NCI-H2029 treated with DMSO at 0.1 percent for 48 hours (cell line): ENCODE measurements at regions not wholly inside any gene's neighbourhood (a gene's known extent, or its start where the extent isn't known, plus 50 kb on each side); places are given as distances from the start of the nearest gene placed in this dataset.
"Not testable (repeated sequence)": the region's sequence is repeated elsewhere in the genome, so short reads cannot be mapped to it uniquely, and the experiment has no call there.

ENCODE experiments used
- DNase-seq: peaks from one replicate; lab custom pipeline; 2025; lab: John Stamatoyannopoulos, UW

DNA sequence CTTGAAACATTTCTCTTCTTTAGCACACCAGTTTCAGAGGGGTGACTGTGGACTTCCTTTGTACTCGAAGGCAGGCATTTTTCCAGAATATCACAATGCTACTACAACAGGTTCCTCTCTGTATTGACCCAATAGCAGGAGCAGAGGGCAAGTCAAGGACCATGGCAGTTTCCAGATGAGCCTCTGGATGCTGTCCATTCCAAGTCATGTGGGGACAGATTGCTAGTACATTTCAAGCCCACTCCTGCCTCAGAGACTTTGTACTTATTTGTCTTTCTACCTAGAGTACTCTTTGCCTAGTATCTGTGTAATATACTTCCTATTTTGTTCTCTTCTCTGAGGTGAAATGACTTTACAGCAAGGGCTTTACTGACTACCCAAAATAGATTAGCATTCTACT, 373.9 kb downstream of the PIK3C3 start:
- no peak for DNase-seq

DNA sequence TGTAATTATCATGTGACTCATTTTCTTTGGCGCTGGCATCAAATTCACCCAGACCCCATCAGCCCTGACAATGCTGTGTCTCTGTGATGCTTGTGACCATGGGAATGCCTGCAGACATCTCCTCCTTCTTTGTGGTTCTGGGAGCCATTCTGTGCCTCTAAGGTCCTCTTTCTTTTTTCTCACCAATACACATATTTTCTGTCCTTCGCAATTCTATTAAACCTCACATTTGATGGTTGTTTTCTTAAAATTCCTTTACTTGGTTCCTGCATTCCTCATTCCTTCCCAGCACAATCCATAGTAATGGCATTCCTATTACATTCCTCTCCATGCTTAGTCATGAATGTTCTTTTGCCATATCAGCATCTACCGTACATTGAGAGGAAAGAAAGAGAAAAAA, 375.3 kb downstream of the PIK3C3 start:
- DNase-seq = no peak

DNA sequence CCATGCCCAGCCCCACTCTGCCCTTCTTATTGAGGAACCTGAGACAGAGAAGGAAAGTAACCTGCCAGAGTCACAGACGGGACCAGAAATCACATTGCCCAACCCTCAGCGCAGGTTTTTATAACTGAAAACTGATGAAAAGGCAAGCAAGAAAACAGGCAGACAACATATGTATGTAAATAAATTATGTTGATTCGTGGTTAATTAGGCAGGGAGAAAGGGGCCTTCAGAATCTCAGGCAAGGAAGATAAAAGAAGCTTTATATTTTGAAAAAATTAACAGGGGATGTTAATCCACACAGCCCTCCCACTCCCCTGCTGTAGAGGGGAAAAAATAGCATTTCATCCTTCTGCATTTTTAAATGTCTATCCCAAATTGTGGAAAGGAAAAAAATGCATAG, 378.5 kb downstream of the PIK3C3 start:
- no peak for DNase-seq

DNA sequence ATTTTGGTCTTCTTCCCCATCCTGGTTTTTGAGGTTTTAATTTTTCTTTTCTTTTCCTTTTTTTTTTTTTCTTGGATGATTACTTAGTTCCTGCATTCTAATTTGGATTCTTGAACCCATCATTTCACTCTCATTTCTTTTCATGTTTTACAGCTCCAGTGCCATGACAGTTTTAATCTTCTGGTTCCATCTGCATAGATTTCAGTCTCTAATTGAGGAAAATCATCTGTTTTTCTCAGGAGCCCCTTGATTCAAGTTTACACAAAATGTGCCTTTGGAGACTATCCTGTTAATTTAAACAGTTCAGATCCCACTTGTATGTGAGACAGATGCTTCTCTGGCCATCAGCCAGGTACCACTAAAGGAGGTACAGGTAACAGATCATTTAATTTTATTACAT, 379.9 kb downstream of the PIK3C3 start:
- no peak for DNase-seq

DNA sequence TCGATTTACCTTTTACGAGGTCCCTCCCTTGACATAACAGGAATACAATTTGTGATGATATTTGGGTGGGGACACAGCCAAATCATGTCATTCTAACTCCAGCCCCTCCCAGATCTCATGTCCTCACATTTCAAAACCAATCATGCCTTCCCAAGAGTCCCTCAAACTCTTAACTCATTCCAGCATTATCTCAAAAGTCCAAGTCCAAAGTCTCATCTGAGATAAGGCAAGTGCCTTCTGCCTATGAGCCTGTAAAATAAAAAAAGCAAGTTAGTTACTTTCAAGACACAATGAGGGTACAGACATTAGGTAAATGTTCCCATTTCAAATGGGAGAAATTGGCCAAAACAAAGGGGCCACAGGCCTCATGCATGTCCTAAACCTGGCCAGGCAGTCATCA, 381.1 kb downstream of the PIK3C3 start:
- no peak for DNase-seq

DNA sequence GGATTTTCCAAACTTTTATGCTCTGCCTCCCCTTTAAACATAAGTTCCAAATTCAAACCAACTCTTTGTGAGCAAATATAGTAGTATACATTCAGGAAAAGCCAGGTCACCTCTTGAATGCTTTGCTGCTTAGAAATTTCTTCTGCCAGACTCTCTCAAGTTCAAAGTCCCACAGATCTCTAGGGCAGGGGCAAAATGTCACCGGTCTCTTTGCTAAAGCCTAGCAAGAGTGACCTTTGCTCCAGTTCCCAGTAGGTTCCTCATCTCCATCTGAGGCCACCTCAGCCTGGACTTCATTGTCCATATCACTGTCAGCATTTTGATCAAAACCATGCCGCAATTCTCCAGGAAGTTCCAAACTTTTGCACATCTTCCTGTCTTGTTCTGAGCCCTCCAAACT, 382.3 kb downstream of the PIK3C3 start:
- DNase-seq = not testable (repeated sequence)

DNA sequence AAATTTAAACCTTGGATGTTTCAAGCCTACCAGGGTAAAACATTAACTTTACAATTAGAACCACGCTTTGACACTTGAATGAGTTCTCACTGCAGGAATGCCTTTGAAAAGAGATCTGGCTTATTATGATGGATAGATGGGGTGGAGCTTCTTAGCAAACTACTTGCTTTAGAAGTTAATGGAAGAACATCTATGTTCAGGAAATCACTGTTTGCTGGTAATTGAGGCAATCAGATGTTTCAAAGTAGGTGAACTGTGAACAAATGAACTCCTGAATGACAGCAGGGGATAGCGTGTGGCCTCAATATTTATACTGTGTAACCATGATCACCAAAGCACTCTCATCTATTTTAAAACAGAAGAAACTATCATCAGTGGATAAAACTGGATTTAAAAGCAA, 383.6 kb downstream of the PIK3C3 start:
- no peak for DNase-seq

DNA sequence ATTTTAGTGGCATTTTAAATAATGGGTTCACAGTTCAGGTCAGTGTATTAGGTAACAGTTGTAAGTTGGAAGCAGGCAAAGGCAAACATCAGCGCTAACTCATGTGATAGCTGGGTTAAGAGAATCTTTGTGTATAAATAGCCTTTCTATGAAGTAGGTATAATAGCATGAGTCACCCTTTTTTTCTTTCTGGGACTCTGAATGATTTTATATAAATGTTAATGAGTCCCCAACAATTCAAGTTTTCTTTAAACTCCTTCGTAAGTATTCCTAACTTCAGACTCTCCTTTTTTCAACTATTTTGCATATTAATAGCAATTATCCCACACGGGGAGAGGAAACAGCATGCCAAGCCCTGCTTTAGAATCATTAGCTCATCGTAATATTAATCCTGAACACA, 384.3 kb downstream of the PIK3C3 start:
- no peak for DNase-seq

DNA sequence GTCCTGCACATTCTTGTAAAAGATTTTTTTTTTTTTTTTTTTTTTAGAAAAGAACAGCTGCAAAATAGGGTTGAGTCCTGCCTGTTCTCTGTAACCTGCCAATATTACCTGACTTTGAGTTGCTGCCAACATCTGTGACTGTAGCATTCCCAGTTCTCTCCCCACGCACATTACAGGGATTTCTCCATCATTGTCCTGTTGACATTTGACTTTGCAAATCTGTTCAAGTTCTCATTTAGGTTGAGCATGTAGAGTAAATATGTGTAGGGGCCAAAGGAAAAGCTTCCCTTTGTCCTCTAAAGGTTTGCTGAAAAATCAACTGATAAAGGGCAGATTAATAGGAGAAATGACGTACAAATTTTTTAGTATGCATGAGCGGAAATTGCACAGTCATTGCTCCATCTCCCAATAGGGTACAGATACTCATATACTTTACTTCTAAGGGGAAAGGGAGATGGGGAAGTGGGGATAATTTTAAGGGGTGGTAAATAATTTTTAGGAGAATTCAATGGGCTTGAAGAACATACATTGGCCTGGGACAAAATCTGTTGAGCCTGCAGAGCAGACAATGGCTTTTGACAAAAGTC, 385.5 kb downstream of the PIK3C3 start:
- DNase-seq = no peak

DNA sequence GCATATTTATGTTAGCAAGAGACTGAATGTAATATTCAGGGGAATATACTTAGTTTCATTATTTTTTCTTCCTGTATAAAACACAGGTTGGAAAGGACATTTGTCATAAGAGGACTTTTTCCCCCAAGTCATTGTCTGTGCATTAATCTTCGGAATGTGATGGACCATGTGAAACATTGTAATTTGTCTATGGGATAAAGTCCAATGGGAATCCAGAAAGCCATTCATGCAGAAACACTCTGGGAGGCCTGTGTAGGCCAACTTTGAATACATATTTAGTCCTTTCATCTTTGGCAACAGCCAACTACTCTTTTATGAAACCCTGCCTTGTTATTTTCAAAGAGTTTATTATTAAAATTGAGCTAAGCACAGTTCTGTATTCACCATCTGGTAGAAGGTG, 386.4 kb downstream of the PIK3C3 start:
- no peak for DNase-seq

DNA sequence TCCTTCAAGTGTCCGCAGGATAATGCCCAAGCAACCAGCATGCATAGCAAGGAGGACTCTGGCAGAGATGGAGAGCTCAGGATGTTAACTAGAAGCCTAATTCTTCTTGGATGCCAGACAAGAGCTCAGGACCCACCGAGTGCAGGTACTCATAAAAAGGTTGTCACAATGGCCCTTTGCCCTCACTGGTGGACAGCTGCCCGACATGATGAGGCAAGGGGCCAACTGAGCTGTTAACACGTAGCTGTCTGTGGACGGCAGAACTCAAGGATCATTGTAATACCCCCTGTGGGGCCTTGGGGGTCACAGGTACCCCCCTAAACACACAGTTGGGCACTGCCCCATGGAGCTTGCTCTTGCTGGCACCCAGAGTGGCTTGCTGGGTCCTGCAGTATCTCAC, 393.7 kb downstream of the PIK3C3 start:
- DNase-seq = no peak

DNA sequence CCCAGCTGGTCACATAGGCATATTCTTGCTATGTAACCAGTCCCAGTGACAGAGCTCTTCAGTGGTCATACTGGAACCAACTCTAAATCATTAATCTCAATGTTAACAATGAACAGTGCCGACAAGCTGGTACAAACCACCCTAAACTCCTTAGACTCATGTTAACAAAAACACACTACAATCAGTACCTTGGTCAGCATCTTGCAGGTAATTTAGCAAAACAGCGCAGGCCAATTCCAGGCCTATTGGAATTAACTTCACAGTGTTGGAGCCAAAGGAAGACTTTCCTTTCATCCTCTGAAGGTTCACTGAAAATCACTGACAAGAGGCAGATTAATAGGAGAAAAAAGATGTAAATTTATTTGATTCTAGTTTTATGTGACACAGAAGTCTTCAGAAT, 396.4 kb downstream of the PIK3C3 start:
- no peak for DNase-seq

DNA sequence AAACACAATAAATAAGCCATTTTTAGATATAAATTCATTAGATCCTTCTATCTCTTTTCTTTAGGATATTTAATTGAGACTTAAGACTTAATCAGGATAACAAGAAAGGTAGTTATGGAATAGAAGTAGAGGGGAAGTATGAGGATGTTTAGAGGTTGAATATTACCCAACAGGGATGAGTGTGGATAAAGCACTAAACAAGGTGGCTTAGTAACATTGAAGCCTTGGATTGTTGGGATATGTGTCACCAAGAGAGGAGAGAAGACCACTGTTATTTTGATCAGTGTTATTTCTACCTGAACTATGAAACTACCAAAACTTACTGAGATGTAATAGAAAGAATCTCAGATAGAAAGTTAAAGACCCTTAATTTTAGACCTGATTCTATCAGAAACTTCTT, 405.7 kb downstream of the PIK3C3 start:
- no peak for DNase-seq

DNA sequence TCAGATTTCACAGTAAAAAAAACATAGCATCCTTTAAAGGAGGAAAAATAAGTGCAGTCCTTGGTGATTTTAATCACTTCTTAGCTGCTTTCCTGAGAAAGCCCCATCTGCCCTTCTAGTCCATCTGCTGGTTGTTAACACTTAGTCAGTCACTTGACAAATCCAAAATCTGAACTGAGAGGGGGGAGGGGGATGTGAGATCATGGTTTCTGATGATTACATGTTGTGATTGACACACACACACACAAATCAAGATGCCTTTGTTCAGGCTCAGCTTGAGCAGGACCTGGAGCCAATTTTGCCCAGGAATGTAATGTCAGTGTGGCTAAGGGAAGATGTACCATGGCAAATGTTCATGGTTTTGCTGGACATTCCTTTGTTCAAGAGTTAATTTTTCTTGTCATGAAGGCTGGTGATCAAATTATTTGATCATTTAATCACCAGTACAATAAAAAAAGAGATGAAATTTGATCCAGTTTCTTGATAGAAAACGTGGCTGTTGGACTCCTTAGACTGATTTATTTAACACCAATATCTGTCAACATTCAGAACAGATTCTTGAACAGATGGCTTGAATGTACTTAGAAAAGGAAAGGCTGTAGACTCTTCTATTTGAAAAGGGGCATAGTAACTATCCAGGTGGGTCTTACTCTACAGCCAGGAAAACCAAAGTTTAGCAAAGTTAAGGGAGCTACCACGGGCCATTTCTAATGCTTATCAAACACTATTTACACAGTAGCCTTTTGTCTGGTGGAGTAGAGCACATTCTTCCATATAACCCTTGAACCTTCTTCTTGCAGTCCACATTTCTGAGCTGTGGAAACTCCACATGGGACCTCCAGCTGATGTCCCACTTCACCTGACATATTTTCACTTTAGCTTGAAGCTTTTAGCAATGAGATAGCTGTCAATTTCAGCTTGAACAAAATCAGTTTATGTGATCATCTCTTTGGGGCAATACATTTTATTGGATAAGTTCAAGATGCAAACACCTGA, 408.7 kb downstream of the PIK3C3 start:
- DNase-seq = no peak

DNA sequence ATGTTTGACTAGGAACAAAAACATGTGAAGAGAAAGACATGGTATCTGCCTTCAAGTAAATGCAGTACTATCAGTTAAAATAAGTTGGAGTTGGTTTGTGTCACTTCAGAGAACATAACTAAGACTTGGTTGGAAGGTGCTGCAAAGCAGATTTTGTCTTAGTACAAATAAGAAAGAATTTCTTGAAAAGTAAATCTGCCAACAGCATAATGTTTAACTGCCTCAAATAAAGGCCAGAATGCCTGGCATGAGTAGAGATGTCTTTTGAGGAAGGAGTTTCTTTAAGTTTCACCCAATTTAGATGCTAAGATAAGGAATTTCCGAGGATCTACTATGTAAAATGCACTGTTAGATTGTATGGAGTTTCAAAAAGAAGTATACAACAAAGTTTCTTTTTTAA, 409.7 kb downstream of the PIK3C3 start:
- no peak for DNase-seq

DNA sequence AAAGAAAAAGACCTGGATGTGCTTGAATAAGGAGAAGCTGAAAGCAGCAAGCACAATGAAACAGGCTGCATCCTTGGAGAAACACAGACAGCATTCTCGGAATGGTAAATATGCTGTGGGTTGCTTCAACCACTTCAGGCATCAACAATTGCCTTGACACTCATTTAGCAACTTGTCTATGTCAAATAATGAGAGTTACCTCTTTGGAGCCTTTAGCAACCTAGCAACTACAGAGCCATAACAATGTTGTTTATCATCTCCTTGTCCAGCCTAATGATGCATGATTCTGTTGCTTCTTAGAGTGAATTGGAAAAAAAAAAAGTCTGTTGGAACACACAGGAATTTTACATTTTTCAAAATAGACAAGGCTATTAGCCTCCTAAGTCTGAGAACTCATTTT, 410.6 kb downstream of the PIK3C3 start:
- DNase-seq = no peak

DNA sequence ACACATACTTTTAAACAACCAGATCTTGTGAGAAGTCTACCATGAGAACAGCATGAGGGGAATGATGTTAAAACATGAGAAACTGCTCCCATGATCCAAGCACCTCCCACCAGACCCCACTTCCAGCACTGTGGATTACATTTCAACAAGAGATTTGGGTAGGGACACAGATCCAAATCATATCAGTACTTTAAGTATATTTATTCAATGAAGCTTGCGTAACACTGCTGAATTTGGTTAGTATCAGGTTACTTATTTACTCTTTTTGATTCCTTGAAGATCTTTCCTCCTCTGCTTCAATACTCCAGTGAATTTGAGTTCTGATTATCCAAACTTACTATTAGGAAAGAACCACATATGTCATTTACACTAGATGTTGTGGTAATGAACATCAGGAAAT, 418.6 kb downstream of the PIK3C3 start:
- DNase-seq = no peak

DNA sequence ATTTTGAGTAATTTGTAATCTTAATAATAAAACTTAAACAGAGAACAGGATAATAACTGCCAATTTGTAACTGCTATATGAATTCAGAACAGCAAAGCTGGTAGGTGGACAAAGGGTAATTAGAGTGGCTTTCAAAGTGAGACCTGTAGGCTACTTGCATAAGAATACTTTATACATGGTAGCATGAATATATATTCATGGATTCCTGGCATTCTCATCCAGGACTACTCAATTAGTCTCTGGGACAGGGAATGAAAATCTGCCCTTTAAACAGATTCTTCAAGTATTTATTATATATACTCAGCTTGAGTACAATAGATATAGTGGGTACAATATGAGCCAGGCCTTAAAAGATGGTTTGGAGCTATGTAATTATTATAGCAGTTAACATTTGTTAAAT, 419.9 kb downstream of the PIK3C3 start:
- DNase-seq = no peak

DNA sequence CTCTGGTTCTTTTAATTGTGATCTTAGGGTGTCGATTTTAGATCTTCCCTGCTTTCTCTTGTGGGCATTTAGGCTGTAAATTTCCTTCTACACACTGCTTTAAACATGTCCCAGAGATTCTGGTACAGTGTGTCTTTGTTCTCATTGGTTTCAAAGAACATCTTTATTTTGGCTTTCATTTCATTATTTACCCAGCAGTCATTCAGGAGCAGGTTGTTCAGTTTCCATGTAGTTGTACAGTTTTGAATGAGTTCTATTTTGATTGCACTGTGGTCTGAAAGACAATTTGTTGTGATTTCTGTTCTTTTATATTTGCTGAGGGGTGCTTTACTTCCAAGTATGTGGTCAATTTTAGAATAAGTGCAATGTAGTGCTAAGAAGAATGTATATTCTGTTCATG, 423.8 kb downstream of the PIK3C3 start:
- not testable (repeated sequence) for DNase-seq

DNA sequence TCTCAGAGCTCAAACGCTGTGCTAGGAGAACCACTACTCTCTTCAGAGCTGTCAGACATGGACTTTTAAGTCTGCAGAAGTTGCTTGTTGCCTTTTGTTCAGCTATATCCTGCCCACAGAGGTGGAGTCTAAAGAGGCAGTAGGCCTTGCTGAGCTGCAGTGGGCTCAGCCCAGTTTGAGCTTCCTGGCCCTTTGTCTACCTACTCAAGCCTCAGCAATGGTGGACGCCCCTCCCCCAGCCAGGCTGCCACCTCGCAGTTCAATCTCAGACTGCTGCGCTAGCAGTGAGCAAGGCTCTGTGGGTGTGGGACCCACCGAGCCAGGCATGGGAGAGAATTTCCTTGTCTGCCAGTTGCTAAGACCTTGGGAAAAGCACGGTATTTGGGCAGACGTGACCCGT, 426.2 kb downstream of the PIK3C3 start:
- not testable (repeated sequence) for DNase-seq

DNA sequence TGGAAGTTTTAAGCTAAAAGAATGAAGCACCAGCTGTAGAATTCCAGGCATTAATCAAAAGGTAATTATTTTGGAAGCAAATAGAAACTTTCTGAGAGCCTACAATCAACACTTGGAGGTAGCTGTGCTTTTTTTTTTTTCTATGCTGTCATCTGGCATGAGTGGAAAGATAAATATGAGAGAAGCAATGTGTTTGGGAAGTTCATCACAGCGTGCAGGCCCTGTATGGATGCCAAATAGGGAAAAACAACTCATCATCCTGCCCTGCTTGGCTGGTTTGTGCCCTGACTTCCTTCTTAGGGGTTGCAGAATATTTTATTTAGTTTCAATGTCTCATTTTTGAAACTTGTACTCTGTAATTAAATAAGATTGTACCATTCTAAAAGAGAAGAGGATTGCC, 437.4 kb downstream of the PIK3C3 start:
- no peak for DNase-seq

DNA sequence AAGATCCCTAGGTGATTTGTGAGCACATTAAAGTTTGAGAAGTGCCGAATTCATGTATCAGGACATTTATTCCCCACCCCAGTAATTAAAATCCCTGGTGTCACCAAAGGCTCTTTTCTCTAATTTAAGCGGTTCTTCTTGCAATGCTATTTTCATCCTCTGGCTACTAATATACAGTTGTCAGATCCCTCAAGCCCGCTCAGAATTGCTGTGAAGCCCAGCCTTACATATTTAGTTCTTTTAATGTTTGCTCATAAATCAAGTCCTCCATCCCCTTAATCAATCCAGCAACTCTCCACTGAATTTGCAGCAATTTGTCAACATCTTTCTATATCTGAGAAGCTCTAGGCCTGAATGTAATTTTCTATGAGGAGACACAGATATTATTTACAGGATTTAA, 437.9 kb downstream of the PIK3C3 start:
- DNase-seq = no peak

DNA sequence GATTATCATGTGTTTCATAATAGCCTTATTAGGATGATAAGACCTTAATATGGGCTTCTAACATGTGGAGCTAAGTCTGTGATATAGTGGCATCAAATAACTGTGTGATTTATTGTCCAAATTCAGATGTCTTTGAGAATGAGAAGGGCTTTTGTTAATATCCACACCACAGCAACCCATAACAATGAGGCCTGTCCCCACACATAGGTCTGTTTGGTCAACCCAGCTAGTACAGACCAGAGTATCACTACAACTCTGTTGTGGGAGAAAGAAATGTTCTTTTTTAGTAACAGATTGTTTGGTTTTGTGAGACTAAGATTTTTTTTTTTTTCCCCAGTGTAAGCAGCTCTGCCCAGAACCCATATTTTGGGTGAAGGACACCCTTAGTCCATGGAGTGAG, 439.2 kb downstream of the PIK3C3 start:
- no peak for DNase-seq
